IPS-15b (cell line): ENCODE measurements at regions not wholly inside any gene's neighbourhood (a gene's known extent, or its start where the extent isn't known, plus 50 kb on each side); places are given as distances from the start of the nearest gene placed in this dataset.
"Not testable (repeated sequence)": the region's sequence is repeated elsewhere in the genome, so short reads cannot be mapped to it uniquely, and the experiment has no call there.

Experiments used
- H3K27me3 ChIP-seq: one replicate; pipeline ENCODE4 v1.6.1; 2013; ENCODE audit warnings: low read length; ENCODE audit not compliant: control insufficient read depth, insufficient read depth
- H3K36me3 ChIP-seq: one replicate; pipeline ENCODE4 v1.6.1; 2013; ENCODE audit warnings: low read length; ENCODE audit not compliant: control insufficient read depth, insufficient read depth
- H3K4me1 ChIP-seq: one replicate; pipeline ENCODE4 v1.6.1; 2013; ENCODE audit warnings: mild to moderate bottlenecking, low read length; ENCODE audit not compliant: control insufficient read depth, insufficient read depth
- H3K4me3 ChIP-seq: one replicate; pipeline ENCODE4 v1.5.1; 2013; ENCODE audit warnings: low read depth, low read length
- H3K9ac ChIP-seq: one replicate; pipeline ENCODE4 v1.6.1; 2013; ENCODE audit warnings: low read depth, mild to moderate bottlenecking, low read length
- H3K9me3 ChIP-seq: one replicate; pipeline ENCODE4 v1.6.1; 2013; ENCODE audit warnings: mild to moderate bottlenecking, low read length; ENCODE audit not compliant: control insufficient read depth, insufficient read depth

- no peaks in the 10 kb centered on the region for H3K9me3 ChIP-seq
- H3K4me3 ChIP-seq = no peak overlapping the region
- H3K27me3 ChIP-seq = peaks cover 2% of the 10 kb centered on the region
- H3K36me3 ChIP-seq = no peaks in the 10 kb centered on the region
- H3K4me1 ChIP-seq = peaks cover 3% of the 10 kb centered on the region
- no peak overlapping the region for H3K9ac ChIP-seq
These were observed 147.9 kb downstream of the MYCN start for GRCh38 chr2:16088035-16088801.

DNA sequence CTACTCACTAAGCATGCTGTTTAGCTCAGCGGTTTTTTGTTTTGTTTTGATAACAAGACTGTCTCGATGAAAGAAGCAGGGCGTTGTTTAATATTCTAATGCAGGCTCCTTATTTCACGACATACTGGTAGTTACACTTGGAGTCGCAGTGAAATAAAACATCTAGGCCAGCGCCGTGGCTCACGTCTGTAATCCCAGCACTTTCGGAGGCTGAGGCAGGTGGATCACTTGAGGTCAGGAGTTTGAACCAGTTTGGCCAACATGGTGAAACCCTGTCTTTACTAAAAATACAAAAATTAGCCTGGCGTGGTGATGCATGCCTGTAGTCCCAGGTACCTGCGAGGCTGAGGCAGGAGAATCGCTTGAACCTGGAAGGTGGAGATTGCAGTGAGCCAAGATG lies 145.8 kb downstream of the MYCN start:
- H3K27me3 ChIP-seq, H3K4me3 ChIP-seq, H3K4me1 ChIP-seq, H3K9me3 ChIP-seq, H3K36me3 ChIP-seq, H3K9ac ChIP-seq: not testable (repeated sequence)

DNA sequence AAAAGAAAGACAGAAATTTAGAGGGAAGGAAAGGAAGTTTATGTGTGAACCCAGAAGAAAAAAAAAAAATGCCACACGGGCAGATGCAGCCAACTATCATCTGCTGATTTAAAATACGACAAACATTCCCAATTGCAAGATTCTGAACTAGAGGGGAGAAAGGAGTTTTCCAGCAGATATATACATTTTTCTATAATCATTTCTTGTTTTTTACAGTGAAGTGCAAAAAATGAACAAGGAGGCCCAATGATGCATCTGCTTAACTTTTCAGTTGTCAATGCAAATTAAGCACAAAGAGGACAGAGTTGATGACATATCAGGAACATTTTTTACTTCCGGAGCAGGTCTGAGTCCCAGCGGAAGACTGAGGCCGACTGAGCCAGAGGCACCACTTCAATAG lies 144.7 kb downstream of the MYCN start:
- H3K36me3 ChIP-seq = no peaks in the 10 kb centered on the region
- no peaks in the 10 kb centered on the region for H3K9me3 ChIP-seq
- no peak overlapping the region for H3K9ac ChIP-seq
- peaks cover 3% of the 10 kb centered on the region for H3K4me1 ChIP-seq
- no peak overlapping the region for H3K4me3 ChIP-seq
- H3K27me3 ChIP-seq = peaks cover 2% of the 10 kb centered on the region

DNA sequence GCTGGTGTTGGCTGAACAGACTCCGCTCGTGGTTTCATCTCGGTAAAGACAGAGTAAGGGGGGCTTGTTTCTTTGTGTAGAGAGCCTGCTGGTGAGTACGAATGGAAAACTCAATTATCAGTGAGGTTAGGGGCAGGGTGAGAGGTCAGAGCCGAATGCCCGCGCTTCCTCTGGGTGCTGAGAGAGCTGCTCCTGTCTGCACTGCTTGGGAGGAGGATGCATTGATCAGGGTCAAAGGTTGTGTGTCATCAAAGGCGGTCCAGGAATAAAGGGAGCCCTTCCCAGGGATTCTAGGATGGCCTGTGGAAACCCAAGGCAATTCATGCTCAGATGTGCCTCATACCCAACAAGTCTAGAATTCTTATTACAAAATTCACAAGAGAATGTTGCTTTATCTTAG lies 143.9 kb downstream of the MYCN start:
- Histone ChIP-seq H3K27me3 (peaks cover 2% of the 10 kb centered on the region), H3K36me3 (no peaks in the 10 kb centered on the region), H3K4me1 (peaks cover 6% of the 10 kb centered on the region), H3K9ac (no peak overlapping the region), H3K4me3 (no peak overlapping the region), H3K9me3 (no peaks in the 10 kb centered on the region)

DNA sequence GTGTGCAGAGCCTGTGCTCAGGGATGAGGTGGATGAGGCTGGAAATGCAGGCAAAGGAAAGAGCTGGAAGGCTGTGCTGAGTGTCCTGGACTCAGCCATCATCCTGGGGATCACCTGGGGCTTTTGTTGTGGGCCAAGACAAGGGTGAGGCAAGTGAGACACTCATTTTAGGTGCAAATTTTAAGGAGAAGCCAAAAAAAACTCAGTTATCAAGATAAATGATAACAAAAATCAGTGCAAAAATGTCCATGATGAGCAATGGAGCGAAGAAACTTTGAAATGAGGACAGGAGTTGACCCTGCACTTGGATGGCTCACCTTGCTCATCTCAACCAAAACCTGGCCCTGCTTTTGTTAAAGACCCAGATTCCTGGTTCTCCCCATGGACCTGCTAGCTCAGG lies 141.9 kb downstream of the MYCN start:
- H3K9ac ChIP-seq = no peak overlapping the region
- H3K4me1 ChIP-seq = peaks cover 8% of the 10 kb centered on the region
- no peaks in the 10 kb centered on the region for H3K9me3 ChIP-seq
- H3K36me3 ChIP-seq = no peaks in the 10 kb centered on the region
- no peak overlapping the region for H3K4me3 ChIP-seq
- peaks cover 2% of the 10 kb centered on the region for H3K27me3 ChIP-seq

DNA sequence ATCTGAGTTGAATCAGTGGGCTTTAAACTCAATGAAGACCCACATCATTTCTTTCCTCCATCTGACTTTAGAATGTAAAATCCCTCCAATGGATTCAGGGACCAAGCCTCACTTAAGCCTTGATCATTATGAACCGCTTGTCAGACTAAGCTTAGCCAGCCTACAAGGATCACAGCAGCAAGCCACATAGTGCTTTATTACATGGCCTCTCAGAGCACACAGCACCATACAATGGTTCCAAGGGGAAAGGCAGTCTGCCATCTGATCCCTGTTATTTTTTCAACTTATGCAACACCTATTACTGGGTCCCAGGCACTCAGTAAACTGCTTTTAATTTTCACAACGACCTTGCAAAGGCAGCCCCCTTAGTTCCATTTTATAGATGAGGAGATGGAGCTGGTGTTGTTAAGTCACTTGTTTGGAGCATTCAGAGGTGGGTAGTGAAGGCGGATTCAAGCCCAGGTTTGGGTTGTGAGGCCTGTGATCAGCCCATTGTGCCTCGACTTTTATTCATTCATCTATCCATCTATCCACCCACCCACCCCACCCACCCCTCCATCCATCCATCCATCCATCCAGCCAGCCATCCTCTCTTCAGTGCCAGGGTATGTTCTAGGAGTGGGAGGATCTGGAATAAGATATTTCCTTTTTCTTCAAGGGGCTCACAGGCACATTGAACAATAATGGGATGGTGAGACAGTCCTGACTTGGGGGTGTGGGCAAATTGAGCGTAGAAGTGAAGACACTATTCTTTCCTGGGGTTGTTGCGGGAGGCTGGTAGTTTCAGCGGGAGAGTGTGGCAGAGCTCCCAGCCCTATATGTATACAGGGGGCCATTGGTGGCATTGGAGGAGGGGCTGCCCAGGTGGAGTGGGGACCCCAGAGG lies 141.2 kb downstream of the MYCN start:
- no peak overlapping the region for H3K9ac ChIP-seq
- no peaks in the 10 kb centered on the region for H3K36me3 ChIP-seq
- no peaks in the 10 kb centered on the region for H3K9me3 ChIP-seq
- H3K4me1 ChIP-seq = peaks cover 8% of the 10 kb centered on the region
- no peak overlapping the region for H3K4me3 ChIP-seq
- H3K27me3 ChIP-seq = no peaks in the 10 kb centered on the region

DNA sequence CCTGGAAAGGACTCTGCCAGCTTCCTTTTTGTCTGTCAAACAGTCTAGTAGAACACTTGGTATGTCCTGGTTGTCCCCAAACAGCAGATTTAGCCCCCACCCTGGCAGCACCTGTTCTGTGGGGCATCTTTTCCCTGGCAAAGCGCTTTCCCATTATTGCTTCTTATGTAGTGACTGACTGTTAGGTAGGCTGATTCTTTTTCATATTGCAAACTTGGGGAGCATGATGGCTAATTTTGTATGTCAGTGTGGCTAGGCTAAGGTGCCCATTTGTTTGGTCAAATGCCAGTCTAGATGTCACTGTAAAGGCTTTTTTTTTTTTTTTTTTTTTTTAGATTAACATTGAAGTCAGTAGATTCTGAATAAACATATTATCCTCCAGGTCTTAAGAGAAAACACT lies 140.2 kb downstream of the MYCN start:
- peaks cover 8% of the 10 kb centered on the region for H3K4me1 ChIP-seq
- no peaks in the 10 kb centered on the region for H3K9me3 ChIP-seq
- H3K27me3 ChIP-seq = no peaks in the 10 kb centered on the region
- no peaks in the 10 kb centered on the region for H3K36me3 ChIP-seq
- no peak overlapping the region for H3K4me3 ChIP-seq
- H3K9ac ChIP-seq = no peak overlapping the region

- no peak overlapping the region for H3K4me3 ChIP-seq
- H3K9me3 ChIP-seq = no peaks in the 10 kb centered on the region
- H3K27me3 ChIP-seq = no peaks in the 10 kb centered on the region
- H3K36me3 ChIP-seq = no peaks in the 10 kb centered on the region
- no peak overlapping the region for H3K9ac ChIP-seq
- peaks cover 8% of the 10 kb centered on the region for H3K4me1 ChIP-seq
These were observed 139.7 kb downstream of the MYCN start for GRCh38 chr2:16080071-16080470.

GRCh38 chr2:16079637-16080036 lies 139.3 kb downstream of the MYCN start:
- peaks cover 8% of the 10 kb centered on the region for H3K4me1 ChIP-seq

GRCh38 chr2:16077601-16078000 lies 137.3 kb downstream of the MYCN start:
- no peaks in the 10 kb centered on the region for H3K27me3 ChIP-seq
- H3K9ac ChIP-seq = no peak overlapping the region
- H3K4me1 ChIP-seq = peaks cover 6% of the 10 kb centered on the region
- no peak overlapping the region for H3K4me3 ChIP-seq
- no peaks in the 10 kb centered on the region for H3K9me3 ChIP-seq
- H3K36me3 ChIP-seq = no peaks in the 10 kb centered on the region

More at GRCh38 chr2:16079637-16080036, 139.3 kb downstream of the MYCN start:
- no peaks in the 10 kb centered on the region for H3K27me3 ChIP-seq
- no peaks in the 10 kb centered on the region for H3K36me3 ChIP-seq
- no peak overlapping the region for H3K9ac ChIP-seq
- no peak overlapping the region for H3K4me3 ChIP-seq
- no peaks in the 10 kb centered on the region for H3K9me3 ChIP-seq

DNA sequence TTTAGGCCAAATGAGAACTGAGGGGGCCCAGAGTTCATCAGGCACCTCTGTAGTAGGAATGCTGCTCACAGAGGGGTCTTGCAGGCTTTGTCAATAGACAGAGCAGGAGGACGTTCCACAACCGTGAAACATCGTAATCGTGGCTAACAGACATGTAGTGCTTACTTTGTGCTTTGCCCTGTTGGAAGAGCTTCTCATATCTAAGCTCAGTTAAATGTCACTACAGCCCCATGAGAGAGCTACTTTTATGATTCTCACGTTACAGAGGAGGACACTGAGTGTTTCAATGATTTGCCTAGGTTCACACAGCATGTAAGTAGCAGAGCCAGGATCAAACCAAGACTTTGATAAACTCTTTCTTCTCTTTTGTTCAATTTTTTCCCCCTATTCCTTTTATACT lies 136.6 kb downstream of the MYCN start:
- Histone ChIP-seq H3K9me3 (no peaks in the 10 kb centered on the region), H3K4me1 (peaks cover 6% of the 10 kb centered on the region), H3K27me3 (no peaks in the 10 kb centered on the region), H3K9ac (no peak overlapping the region), H3K36me3 (no peaks in the 10 kb centered on the region), H3K4me3 (no peak overlapping the region)
